Suppressor macrophage treated with lipopolysaccharide for 1 hour (primary cell): ENCODE measurements at regions not wholly inside any gene's neighbourhood (a gene's known extent, or its start where the extent isn't known, plus 50 kb on each side); places are given as distances from the start of the nearest gene placed in this dataset.

Experiments
- DNase-seq, 3 donors: peaks; one replicate each; pipeline ENCODE4 v3.0.0-alpha.2; 2020 to 2022

GRCh38 chr7:46714904-46715303 lies 793.8 kb upstream of the IGFBP3 start:
- DNase-seq = no peak

- no peak for DNase-seq
These were observed 793.0 kb upstream of the IGFBP3 start for GRCh38 chr7:46713868-46714596.

- DNase-seq = no peak
These were observed 789.9 kb upstream of the IGFBP3 start for GRCh38 chr7:46710927-46711326.

GRCh38 chr7:46707973-46708372 lies 786.9 kb upstream of the IGFBP3 start:
- no peak for DNase-seq

- DNase-seq = no peak
These were observed 784.5 kb upstream of the IGFBP3 start for GRCh38 chr7:46705386-46706255.

- DNase-seq = no peak
These were observed 775.7 kb upstream of the IGFBP3 start for GRCh38 chr7:46696741-46697140.

GRCh38 chr7:46695051-46695708 lies 774.1 kb upstream of the IGFBP3 start:
- DNase-seq = no peak

- no peak for DNase-seq
These were observed 773.0 kb upstream of the IGFBP3 start for GRCh38 chr7:46694058-46694457.

- no peak for DNase-seq
These were observed 766.1 kb upstream of the IGFBP3 start for GRCh38 chr7:46687203-46687602.

GRCh38 chr7:46685051-46685450 lies 764.0 kb upstream of the IGFBP3 start:
- no peak for DNase-seq

GRCh38 chr7:46682836-46683624 lies 762.0 kb upstream of the IGFBP3 start:
- DNase-seq = no peak

GRCh38 chr7:46681865-46682503 lies 760.9 kb upstream of the IGFBP3 start:
- DNase-seq = no peak

GRCh38 chr7:46680147-46680546 lies 759.1 kb upstream of the IGFBP3 start:
- DNase-seq = no peak

- DNase-seq = no peak
These were observed 758.6 kb upstream of the IGFBP3 start for GRCh38 chr7:46679671-46680070.

GRCh38 chr7:46678421-46678820 lies 757.3 kb upstream of the IGFBP3 start:
- DNase-seq = no peak

- no peak for DNase-seq
These were observed 754.4 kb upstream of the IGFBP3 start for GRCh38 chr7:46675456-46675855.

GRCh38 chr7:46672861-46673260 lies 751.8 kb upstream of the IGFBP3 start:
- no peak for DNase-seq

- no peak for DNase-seq
These were observed 750.2 kb upstream of the IGFBP3 start for GRCh38 chr7:46671108-46671769.

GRCh38 chr7:46669028-46669427 lies 748.0 kb upstream of the IGFBP3 start:
- no peak for DNase-seq

GRCh38 chr7:46664453-46664852 lies 743.4 kb upstream of the IGFBP3 start:
- DNase-seq = no peak

- DNase-seq = no peak
These were observed 742.0 kb upstream of the IGFBP3 start for GRCh38 chr7:46663025-46663424.

GRCh38 chr7:46661431-46661830 lies 740.4 kb upstream of the IGFBP3 start:
- no peak for DNase-seq
